HG03039 (cell line): ENCODE measurements at regions not wholly inside any gene's neighbourhood (a gene's known extent, or its start where the extent isn't known, plus 50 kb on each side); places are given as distances from the start of the nearest gene placed in this dataset.
A peak's percentile ranks its signal among the peaks of the same experiment; 100 is the strongest.
"Not testable (repeated sequence)": the region's sequence is repeated elsewhere in the genome, so short reads cannot be mapped to it uniquely, and the experiment has no call there.

Experiments used
- ATAC-seq: cut with Tn5 transposase; IDR thresholded peaks from one replicate; pipeline ENCODE4 v1.9.1; 2021; ENCODE audit warnings: mild to moderate bottlenecking, moderate library complexity; ENCODE audit not compliant: unreplicated experiment

DNA sequence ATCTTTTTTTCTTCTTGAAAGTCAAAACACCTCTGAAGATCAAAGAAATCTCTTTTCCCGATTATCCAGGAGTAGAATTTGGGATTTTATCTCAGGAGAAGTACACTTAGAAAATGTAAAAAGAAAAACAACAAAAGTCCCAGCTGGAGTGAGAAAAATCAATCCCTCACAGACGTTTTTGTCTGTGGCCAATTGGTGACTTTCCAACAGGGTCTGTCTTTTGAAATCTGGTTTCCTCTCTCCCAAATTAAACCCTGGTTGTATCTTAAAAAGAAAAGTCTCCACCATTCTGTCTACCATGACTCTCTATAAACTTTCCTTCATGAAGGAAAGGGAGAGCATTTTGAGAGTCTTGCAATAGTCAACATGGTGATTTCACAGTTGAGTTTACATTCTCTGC, 88.1 kb downstream of the DACT1 start:
- ATAC-seq = no peak

DNA sequence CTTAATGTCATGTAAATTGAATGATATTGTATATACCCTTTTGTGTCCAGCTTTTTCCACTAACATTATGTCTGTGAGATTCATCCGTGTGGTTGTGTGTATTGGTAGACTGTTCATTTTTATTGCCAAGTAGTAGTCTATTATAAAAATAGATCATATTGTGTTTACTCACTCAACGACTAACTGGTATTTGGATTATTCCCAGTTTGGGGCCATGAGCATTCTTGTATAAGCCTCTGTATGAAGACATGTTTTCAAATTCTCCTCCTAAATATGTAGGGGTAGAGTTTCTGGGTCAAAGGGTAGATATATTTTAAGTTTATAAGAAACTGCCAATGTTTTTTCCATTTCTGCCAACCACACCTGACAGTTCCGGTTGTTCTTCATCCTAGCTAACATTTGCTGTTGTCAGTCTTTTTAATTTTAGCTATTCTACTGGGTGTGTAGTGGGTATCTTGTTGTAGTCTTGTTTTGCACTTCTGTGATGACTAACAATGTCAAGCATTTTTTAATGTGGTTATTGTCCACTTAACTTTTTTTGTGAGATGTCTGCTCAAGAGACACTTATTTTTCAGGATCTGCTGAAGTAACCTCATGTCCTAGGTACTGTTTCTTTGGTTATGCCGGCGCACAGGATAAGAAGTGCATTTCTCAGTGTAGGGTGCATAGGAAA, 93.2 kb downstream of the DACT1 start:
- no peak for ATAC-seq

DNA sequence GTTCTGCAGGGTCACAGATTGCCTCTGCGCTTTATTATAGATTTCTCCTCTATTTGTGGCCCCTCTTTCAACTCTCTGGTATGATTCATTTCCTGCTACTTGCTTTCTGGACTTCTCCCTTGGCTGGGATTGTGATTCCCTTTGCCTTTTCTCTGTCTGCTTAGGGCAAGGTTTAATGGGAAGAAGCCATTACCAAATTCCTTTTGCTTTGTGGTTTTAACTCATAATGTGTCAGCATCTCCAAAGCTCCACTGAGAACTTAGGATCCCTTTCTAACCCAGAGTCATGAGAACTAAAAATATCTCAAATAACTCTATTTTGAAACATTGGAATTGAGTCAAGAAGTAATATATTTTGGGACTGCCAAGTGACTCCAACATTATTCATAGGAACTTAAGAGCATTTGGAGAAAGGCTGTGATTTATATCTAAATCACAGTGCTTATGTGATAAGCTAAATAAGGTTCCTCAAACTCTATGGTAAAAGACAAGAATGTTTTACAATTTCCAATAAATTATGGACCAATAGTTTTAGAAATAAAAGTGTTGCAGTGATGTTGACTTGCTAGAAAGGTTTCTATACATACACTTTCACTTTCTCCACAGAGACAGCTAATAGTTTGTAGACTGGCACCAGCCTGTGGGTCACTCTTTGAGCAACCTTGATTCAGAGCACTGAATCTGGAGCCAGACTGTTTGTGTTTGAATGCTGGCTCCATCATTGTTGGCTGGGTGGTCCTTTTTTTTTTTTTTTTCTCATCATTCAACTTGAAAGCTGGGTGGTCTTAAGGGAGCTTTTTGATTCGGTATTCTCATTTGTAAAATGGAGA, 93.9 kb downstream of the DACT1 start:
- ATAC-seq = no peak

DNA sequence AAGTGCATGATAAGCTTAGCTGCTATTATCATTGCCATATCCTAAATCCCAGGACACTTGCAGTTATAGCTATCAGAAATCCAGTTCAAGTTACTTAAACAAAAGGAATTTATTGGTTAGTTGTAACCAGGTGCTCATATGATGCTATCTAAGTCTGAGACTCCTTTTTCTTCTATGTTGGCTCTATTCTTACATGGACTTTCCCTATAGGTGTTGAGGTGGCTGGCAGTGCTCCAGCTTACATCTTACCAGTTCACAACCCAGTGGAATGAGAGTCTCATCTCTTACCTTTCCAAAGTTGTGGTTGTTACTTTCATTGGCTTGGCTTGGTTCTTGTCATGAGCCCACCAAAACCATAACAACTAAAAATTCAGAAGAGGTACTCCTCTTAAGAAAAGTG, 94.6 kb downstream of the DACT1 start:
- ATAC-seq = no peak

DNA sequence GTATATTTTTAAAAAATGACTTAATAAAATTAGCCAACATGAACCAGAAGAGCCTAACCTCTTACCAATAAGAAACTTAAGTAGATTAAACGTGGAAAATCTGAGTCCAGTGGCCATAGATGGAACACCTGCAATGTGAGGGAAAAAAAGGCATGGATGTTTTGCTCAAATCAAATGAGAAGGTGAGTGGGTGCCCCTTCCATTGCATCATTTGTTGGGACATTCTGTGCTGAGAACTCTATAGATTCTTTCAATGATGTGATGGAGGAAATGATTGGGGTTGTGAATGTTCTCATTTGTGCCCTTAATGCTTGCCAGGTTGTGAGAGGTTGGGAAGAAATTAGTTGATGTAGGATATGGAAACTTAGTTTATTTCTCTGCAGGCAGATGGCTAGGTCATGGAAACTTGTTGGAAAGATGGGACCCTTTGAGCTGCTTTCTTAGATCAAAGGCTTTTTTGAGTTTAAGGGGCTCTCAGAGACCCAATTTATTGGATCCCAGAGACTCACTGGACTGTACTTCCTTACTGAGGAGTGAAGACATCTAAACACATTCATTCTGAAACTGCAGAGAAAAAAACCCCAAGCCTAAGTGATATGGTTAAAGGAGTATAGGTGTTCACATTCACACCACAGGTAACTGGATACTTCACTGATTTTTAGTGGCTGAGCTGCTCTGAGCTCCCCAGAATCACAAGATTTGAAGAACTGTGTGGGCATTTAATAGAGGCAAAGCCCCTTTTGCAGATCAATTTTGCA, 95.9 kb downstream of the DACT1 start:
- no peak for ATAC-seq

DNA sequence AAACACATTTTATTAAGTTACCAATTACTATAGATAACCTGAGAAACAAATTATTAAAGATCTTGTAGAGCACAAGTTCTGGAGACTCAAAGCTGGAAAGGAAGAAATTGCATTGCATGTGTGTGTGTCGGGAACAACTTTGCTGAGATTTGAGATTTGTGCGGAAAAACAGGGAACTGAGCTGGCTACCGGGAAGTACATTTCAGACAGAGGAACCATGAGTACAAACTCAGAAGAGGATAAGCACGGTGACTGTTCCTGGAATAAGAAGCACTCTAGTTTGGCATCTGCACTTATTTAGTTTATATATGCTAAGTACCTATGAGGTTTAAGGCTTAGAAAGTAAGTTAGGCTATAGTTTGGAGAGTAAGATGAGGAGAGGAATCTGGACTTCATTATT, 97.8 kb downstream of the DACT1 start:
- no peak for ATAC-seq

DNA sequence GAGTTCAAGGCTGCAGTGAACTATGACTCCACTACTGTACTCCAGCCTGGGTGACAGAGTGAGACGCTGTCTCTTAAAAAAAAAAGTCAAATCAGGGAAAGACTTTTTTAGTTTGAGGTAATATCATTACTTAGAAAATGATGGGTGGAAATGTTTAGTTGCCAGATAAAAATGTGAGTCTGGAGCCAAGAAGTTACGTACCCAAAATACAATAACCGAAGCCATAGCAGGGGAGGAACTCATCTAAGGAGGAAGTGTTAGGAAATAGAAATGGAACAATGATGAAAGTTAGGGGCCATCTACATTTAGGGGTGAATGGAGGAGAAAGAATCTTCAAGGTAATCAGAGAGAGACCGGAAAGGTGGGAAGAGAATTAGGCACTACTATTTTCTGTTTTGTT, 98.8 kb downstream of the DACT1 start:
- ATAC-seq = no peak

- no peak for ATAC-seq
Observed at GRCh38 chr14:58737511-58737910, 99.7 kb downstream of the DACT1 start.

DNA sequence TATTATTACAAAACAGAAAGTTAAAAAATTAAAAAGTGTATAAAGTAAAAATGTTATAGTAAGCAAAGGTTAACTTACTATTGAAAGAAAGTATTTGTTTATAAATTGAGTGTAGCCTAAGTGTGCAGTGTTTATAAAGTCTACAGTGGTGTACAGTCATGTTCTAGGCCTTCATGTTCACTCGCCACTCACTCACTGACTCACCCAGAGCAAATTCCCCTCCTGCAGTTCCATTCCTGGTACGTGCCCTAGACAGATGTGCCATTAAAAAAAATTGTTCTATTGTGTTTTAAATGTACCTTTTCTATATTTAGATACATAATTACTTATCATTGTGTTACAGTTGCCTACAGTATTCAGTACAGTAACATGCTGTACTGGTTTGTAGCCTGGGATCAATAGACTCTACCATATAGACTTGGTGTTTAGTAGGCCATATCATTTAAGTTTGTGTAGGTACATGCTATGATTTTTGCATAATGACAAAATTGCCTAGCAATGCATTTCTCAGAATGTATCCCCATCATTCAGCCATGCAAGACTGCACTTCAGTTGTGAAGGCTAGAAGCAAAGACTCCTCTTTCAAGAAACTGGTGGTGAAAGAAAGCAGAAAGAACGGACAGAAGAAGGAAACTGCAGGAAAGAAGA, 100.6 kb downstream of the DACT1 start:
- ATAC-seq = no peak

DNA sequence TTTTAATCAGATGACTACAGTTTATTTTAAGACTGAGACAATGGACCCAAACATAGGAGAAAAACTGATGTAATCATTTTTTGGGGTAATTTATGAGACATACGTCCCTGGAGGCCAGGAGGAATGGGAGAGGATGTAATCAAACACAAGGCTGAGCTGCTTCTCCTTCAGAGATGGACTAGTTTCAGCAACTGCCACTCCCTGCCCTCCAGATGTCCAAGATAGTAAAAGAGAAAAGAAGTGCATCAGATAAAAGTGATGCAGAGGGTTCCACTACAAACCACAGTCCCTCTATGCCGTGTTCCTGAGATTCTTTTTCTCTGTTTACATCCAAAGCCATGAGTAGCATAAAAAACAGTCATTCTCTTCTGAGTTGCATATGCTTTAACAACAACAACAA, 101.1 kb downstream of the DACT1 start:
- no peak for ATAC-seq

DNA sequence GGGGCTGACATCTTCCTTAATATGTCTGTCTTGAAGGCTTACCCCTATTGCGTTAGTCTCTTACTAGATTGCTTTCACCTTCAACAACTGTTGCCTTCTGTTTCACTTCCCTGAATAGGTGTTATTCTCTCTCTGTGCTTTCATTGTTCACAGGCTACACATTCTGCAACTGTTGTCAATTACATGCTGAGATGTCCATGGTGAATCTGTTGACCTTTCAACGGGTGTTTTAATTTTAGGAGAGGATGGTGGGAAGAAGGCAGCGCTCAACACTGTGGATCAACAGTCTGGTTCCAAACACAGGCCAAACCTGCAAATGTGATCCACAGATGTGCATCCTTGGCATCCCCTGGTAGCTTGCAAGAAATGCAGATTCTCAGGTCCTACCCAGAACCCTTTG, 101.9 kb downstream of the DACT1 start:
- no peak for ATAC-seq

- ATAC-seq = no peak
Observed at GRCh38 chr14:58740379-58740935, 102.7 kb downstream of the DACT1 start.

- ATAC-seq = no peak
Observed at GRCh38 chr14:58744801-58745394, 107.1 kb downstream of the DACT1 start.

GRCh38 chr14:58746261-58746660, 108.5 kb downstream of the DACT1 start:
- ATAC-seq = no peak

- ATAC-seq = no peak
Observed at GRCh38 chr14:58746701-58747100, 108.9 kb downstream of the DACT1 start.

DNA sequence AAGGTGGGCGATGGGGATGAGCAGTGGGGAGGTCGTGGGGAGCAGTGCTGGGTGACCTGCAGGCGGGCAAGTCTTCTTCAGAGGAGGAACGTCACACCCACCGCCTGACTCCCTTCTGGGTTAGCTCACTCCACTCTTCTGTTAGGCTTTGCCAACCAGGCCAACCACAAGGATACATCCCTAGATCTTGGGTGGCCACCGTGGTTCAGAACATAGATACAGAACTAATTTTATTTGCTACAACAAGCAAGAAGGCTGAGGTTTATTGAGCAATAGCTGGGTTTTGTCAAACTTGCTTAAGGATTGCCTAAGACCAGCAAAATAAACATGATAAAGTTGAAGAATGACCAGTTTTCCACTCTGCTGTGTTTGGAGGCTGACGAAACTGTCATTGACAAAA, 109.4 kb downstream of the DACT1 start:
- no peak for ATAC-seq

DNA sequence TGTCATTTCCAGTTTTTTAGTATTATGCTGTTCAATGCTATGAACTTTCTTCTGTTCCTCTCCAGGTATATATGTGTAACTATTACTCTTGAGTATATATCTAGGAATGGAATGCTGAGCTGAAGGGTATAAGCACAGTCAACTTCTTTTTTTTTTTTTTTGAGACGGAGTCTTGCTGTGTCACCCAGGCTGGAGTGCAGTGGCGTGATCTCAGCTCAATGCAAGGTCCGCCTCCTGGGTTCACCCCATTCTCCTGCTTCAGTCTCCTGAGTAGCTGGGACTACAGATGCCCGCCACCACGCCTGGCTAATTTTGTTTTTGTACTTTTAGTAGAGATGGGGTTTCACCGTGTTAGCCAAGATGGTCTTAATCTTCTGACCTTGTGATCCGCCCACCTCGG, 110.5 kb downstream of the DACT1 start:
- not testable (repeated sequence) for ATAC-seq

DNA sequence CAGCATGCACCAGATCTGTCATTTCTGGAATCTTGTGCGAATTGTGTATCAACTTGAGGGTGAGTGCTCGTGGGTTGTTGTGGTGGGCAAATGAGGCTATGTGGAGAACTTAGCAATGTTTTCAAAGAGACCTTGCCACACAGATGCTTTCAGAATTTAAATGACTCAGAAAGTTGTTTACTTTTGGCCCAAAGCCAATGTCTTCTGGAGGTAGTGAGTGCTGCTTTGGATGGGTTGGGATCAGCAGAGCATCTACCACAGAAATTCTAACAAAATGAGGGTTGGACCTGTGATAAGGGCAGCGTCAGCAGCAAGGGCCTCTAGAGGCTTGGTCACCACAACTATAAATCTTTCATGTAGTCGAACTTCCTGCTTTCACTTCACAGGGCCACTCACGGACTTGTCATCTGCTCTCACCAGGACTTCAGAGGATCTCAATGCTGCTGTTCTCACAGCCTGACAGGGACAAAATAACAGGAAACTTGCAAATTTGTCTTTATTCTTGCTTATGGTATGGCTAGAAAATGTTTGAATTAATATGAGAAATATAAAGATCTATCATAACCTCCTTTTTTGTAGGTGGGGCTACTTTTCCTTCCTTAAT, 111.4 kb downstream of the DACT1 start:
- peak; percentile 74 for ATAC-seq

DNA sequence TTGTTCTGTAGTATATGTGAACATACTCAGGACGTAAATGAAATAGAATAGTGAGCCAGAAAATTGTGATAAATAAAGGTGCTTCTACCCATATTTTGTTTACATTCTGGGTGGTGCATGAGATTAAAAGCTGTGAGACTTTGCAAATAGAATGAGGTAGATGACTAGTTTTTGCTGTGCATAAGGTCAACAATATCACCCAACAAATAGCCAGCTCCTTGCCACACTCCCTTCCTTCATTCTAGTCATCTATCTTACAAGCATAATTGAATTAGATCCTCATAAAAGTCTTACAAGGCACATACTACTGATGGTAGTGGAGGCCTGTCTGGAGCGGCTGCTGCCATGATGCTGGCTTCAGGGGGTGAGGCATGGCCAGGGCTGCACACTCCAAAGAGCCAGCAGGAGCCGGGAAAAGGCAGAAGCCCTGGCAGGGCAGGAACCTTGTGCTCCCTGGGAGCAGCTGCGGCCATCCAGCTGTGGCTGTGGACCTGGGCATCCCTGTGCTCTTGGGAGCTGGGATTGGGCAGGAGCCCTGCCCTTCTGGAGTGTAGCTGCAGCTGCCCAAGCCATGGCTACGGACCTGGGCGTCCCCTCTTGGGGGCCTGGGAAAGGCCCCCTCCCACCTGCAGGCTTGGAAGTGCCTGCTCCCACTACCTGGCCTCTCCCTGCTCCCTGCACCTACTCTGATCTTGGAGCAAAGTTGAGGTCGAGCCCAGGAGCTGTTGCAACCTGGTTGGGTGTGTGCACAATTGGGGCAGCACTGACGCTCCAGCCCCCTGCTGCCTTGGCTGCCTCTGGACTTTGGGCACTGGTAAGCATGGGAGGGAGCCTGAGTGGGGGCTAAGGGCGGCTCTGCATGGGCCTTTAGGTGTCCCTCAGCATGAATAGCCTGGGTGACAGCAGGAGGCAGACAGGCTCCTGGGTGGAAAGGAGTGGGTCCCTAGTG, 112.8 kb downstream of the DACT1 start:
- no peak for ATAC-seq
